ENCODE measurements at regions not wholly inside any gene's neighbourhood (a gene's known extent, or its start where the extent isn't known, plus 50 kb on each side); places are given as distances from the start of the nearest gene placed in this dataset.

DNA sequence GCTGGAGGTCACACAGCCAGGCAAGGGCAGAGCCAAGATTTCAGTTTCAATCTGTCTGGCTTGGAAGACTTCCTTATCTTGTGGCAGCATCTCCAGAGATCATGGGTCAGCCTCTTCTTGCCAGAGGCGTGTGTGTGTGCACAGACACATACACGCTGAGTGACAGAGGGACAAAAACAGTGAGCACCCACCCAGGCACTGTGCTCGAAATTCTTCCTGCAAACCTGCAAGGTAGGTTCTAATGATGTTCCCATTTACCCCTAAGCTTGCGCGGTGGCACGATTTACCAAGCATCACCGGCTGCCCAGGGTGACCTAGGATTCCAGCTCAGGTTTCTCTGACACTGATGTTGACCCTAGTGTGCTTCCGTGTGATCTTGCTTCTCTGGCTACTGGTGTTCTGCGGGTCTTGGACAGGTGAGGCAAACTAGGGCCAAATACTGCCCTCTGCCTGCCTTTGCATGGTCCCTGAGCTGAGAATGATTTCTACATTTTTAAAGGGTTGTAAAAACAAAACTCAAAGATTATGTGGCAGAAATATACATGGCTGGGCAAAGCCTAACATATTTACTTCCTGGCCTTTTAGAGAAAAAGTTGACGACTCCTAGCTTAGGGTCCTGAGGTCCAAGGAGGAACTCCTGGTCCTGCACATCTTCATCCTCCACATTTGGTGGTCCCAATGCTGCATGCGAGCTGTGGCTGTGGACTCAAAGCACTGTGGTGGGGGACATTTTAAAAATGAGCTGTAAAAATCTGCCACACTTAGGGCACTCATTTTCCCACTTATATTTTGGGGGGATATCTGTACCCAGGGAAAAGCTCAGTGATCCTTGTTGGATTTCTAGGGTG is 268.5 kb downstream of the RPS24 start:
- DNase-seq = peak; percentile 52

DNA sequence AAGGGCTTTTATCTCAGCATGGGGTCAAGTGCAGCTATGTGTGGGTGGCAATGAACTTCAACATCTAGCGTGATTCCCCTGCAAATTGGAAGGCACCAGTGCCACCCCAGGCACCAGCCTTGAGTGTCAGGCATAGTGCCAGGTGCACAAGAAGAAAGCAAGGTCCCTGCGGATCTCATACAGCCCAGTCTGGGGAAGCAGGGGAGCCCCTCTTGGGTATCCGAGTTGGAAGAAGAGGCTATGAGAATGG is 269.0 kb downstream of the RPS24 start:
- no peak for DNase-seq

- peak; percentile 97 for DNase-seq
Observed at GRCh38 chr10:78302989-78303854, 269.6 kb downstream of the RPS24 start.

DNA sequence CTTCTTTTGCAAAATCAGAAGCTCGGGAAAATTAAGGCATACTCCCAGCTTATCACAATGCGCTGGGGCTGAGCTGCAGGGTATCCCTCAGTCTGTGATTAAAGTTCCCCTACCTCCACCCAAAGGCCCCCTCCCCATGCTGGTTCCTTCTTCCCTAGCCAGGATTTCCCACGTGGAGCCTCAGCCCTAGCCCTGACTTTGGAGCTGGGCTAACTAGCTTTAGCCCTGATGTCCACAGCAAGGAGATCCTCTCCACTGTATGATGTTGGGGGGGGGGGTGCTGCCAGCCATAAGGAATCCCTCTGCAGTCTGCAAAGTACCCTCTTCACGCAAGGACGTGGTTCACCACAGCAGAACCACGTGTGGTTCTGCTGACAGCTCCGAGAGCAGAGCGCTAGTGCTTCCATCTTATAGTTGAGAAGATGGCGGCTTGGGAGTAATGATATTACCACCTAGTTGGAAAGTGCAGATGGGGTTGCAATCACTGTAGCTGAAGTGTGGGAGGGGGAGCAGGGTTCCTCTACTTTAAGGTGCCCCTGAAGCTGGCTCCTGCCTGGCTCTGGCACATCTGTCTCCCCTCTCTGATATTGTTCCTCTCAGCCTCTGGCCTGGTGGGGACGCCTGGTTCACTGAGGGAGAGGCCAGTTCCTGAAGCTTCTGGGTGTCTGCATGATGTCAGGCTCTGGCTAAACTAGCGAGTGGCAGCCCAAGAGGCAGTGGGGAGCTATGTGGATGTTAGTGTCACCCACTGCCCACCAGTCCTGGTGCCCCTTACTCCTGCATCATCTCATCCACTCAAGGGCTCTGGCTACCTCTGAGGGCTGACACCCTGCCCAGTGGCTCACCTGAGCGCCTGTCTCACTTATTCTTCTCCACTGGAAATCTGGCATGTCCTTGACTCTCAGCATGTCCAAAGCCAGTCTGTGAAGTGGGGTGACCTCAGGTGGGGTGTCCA is 270.7 kb downstream of the RPS24 start:
- no peak for DNase-seq

- no peak for DNase-seq
Observed at GRCh38 chr10:78305311-78305710, 271.6 kb downstream of the RPS24 start.

DNA sequence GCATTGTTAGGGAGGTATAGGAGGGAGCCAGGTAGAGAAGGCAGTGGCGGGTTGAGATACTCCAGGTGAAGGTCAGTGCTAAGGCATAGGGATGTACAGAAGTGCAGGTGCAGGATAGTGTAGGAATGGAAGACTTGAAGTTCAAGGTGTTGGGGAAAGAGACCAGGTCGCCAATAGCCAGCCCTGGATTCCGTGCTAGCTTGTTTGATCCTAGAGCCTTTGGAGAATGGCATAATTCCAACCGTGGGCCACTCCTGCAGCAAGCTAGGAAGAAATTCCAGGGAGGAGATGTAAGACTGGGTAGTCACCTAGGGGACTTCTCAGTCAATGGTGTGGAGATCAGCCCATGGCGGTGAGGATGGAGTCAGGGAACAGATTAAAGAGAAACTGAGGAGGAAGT is 272.7 kb downstream of the RPS24 start:
- DNase-seq = no peak

DNA sequence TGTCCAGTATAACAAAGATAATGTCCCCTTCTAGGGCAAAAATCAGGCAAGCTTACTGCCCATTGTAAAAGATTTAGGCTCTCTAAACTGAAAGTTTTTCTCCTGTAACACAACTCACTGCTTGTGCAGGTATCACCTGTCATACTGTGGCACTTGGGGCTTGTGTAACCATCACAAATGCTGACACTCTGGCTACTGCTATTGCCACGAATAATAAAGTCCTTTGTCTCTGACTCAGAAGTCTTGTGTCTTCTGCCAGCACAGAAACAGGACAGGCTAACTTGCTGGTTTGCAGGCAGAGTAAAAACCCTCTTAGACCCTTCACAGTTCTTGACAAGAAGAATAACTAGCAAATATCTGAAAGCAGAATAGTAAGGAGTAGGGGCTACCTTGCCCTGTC is 273.9 kb downstream of the RPS24 start:
- no peak for DNase-seq

DNA sequence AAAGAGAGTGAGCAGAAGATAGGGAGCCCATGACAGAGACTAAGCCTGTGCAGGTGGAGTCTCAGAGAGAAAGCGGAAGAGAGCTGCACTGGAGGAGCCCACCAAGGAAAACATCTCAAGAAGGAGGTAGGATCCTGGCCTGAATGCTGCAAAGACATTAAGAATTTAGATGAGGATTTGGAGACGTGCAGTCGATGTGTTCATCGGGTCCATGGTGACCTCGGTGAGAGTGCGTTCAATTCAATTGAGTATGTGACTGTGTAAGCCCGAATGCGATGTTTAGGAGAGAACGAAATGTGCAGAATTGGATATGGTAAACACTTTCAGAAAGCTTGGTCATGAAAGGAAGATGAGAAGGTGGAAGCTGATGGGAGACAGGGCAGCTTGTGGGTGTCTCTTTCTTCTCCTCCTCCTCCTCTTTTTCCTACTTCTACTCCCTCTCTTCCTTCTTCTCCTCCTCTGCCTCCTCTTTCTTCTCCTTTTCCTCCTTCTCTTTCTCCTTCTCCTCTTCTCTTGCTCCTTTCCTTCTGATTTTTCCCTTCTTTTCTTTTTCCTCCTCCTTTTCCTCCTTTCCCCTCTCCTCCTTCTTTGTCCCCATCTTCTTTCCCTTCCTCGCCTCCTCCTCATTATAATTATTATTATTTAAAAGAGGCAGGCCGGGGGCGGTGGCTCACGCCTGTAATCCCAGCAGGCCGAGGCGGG is 276.0 kb downstream of the RPS24 start:
- no peak for DNase-seq

DNA sequence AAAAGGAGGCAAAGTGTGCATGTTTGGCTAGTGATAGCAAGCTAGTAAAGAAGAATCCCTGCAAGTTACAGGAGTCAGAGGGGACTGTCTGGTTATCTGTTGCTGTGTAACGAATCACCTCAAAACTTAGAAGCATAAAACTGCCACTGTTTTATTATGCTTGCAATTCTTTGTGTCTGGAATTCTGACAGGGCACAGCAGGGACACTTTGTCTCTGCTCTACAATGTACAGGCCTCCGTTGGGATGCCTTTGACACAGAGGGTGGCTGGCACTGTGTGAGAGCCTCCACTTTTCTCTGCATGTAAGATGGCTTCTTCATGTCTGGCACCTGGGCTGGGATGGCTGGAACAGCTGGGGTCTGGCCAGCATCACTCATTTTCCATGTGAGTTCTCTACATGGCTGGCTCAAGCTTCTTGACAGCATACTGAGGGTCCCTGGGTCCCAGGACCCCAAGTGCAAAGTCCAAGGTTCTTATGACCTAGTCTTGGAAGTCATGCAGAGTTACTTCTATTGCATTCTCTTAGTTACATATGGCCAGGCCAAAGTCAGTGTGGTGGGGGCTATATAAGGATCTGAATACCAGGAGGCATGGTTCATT is 276.9 kb downstream of the RPS24 start:
- no peak for DNase-seq

GRCh38 chr10:78312197-78313047 is 278.8 kb downstream of the RPS24 start:
- no peak for DNase-seq

- no peak for DNase-seq
Observed at GRCh38 chr10:78313048-78313381, 279.4 kb downstream of the RPS24 start.

DNA sequence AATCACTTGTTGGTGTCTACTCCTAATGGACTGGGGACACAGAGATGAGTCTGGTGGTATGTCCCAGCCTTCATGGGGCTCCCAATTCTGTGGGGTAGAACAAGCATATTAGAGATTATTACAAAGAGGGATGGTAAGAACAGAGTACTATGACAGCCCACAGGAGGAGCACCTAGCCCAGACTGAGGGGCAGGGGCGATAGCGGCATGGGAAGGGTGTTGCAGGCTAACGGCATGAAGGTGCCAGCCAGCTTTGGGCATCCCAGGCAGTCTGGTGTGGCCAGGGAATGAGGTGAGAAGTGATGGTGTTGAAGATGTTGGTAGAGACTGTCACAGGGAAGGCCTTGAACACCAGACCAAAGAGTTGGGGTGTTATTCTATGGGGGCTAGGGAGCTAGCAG is 280.0 kb downstream of the RPS24 start:
- DNase-seq = no peak

DNA sequence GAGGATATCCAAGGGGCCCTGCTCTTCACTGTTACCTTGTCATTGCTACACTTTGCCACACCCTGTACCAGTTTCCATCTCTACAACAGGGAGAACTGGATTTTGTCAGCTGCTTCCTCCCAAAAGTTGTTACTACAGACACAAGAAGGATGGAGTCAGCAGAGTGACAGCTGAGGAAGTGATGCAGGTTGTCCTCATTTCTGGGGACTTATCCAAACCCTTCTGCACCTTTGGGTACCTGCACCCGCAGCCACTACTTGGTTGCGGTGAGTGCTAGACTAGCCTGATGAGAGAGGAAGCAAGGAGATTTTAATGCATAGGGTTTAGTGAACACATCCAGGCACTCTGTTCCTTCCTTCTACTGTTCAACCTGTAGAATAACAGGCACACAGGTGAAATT is 281.0 kb downstream of the RPS24 start:
- DNase-seq = no peak

DNA sequence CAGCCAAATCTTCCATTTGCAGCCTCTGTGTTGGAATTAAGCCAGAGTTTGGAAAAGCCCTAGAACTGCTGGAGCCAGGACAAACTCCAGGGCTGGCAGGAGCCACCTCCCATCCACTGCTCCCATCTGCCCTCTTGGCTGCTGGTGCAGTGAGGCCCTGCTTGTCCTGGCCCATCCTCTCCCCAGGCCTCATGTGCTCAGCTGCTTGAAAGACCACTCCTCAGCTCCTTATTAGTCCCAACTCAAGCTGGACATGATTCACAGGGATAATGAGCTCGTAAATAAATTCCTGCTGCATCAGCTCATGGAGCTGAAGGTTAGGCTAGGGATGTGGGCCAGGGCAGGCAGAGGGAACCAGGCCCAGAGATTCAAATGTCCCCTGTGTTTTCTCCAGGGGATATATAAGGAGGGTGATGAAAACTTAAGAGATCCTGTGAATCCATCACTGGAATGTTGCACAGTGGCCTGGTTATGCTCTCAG is 282.8 kb downstream of the RPS24 start:
- no peak for DNase-seq

- DNase-seq = no peak
Observed at GRCh38 chr10:78318305-78318704, 284.6 kb downstream of the RPS24 start.

GRCh38 chr10:78319371-78319770 is 285.7 kb downstream of the RPS24 start:
- DNase-seq = no peak

DNA sequence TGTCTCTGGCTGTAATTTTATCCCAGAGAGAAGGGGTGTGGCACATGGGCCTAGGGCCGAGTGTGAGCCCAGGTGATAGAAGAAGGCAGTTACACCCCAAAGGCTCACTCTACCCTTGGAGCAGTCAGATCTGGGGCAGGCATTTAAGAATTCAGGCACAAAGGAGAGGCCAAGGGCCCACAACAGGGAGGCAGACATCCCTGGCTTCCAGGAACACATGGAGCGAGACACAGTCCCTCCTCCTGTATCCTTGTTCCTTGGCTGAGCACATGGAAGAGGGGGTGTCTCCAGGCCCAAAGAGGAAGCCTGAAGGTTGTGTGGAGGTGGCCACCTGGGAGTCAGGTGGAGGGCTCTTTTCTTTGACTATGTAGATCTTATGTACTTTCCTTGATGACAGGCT is 286.2 kb downstream of the RPS24 start:
- DNase-seq = no peak

GRCh38 chr10:78320506-78320905 is 286.8 kb downstream of the RPS24 start:
- no peak for DNase-seq

DNA sequence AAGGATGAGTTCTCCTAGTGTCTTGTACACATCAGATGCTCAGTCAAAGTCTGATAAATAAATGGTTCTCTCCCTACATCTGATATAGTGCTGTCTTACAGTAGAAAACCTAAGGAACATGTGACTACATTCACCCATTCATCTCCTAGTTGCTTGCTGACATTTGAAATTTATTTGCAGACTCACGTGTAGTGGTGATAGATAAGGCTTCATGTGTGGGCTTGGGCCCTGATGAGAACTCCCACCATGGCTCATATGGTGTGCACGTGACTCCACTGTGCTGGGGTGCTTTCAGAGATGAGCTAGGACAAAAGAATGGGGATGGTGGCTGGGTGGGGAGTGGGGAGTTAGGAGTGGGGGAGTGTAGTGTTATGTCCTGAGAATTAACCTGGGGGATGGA is 287.3 kb downstream of the RPS24 start:
- DNase-seq = no peak

- DNase-seq = no peak
Observed at GRCh38 chr10:78321500-78321899, 287.8 kb downstream of the RPS24 start.

DNA sequence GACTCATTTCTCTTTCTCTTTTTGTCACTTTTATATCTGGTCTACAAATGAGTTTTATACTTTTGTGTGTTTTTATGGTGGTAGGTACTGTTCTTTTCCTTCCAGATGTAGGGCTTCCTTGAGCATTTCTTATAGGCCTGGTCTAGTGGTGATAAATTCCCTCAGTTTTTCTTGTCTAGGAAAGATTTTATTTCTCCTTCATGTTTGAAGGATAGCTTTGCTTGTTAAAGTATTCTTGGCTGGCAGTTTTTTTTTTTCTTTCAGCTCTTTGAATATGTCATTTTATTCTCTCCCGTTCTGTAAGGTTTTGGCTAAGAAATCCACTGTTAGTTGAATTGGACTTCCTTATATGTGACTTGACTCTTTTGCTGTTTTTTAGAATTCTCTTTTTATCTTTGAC is 292.7 kb downstream of the RPS24 start:
- no peak for DNase-seq

Measured in suppressor macrophage treated with lipopolysaccharide for 4 hours (primary cell).